HG02852 (cell line): ENCODE measurements at regions not wholly inside any gene's neighbourhood (a gene's known extent, or its start where the extent isn't known, plus 50 kb on each side); places are given as distances from the start of the nearest gene placed in this dataset.

Experiments used
- ATAC-seq: cut with Tn5 transposase; IDR thresholded peaks from one replicate; pipeline ENCODE4 v1.9.1; 2021; ENCODE audit warnings: mild to moderate bottlenecking, moderate library complexity; ENCODE audit not compliant: unreplicated experiment

GRCh38 chr5:143992496-143992895, 178.0 kb downstream of the YIPF5 start:
- no peak for ATAC-seq

- no peak for ATAC-seq
These were observed 167.6 kb downstream of the YIPF5 start for GRCh38 chr5:144002876-144003275.

- no peak for ATAC-seq
These were observed 166.8 kb downstream of the YIPF5 start for GRCh38 chr5:144003636-144004035.

- ATAC-seq, result no peak
These were observed 166.3 kb downstream of the YIPF5 start for GRCh38 chr5:144004146-144004545.

- no peak for ATAC-seq
These were observed 165.7 kb downstream of the YIPF5 start for GRCh38 chr5:144004751-144005150.

- no peak for ATAC-seq
These were observed 161.3 kb downstream of the YIPF5 start for GRCh38 chr5:144009116-144009515.

GRCh38 chr5:144011388-144011787, 159.1 kb downstream of the YIPF5 start:
- ATAC-seq, result no peak

GRCh38 chr5:144013816-144014215, 156.6 kb downstream of the YIPF5 start:
- ATAC-seq, result no peak

- no peak for ATAC-seq
These were observed 154.5 kb downstream of the YIPF5 start for GRCh38 chr5:144015961-144016360.

- ATAC-seq, result no peak
These were observed 153.3 kb downstream of the YIPF5 start for GRCh38 chr5:144017119-144017518.

- no peak for ATAC-seq
These were observed 152.8 kb downstream of the YIPF5 start for GRCh38 chr5:144017631-144018030.

- no peak for ATAC-seq
These were observed 146.4 kb downstream of the YIPF5 start for GRCh38 chr5:144024090-144024489.

GRCh38 chr5:144024545-144024944, 145.9 kb downstream of the YIPF5 start:
- ATAC-seq, result no peak

- ATAC-seq, result no peak
These were observed 144.2 kb downstream of the YIPF5 start for GRCh38 chr5:144026286-144026685.

GRCh38 chr5:144028058-144028457, 142.4 kb downstream of the YIPF5 start:
- ATAC-seq, result no peak

- ATAC-seq, result no peak
These were observed 141.8 kb downstream of the YIPF5 start for GRCh38 chr5:144028636-144029035.

- ATAC-seq, result no peak
These were observed 139.6 kb downstream of the YIPF5 start for GRCh38 chr5:144030904-144031303.

GRCh38 chr5:144032375-144032774, 138.1 kb downstream of the YIPF5 start:
- no peak for ATAC-seq

- ATAC-seq, result no peak
These were observed 137.0 kb downstream of the YIPF5 start for GRCh38 chr5:144033486-144033885.

- ATAC-seq, result no peak
These were observed 135.3 kb downstream of the YIPF5 start for GRCh38 chr5:144035046-144035740.

GRCh38 chr5:144036476-144036875, 134.0 kb downstream of the YIPF5 start:
- ATAC-seq, result no peak

GRCh38 chr5:144040615-144041305, 129.7 kb downstream of the YIPF5 start:
- ATAC-seq, result no peak

- no peak for ATAC-seq
These were observed 128.3 kb downstream of the YIPF5 start for GRCh38 chr5:144042156-144042555.
